H9 (cell line): ENCODE measurements at regions not wholly inside any gene's neighbourhood (a gene's known extent, or its start where the extent isn't known, plus 50 kb on each side); places are given as distances from the start of the nearest gene placed in this dataset.

Experiments
- DNase-seq: peaks from one replicate; pipeline ENCODE4 v3.0.0-alpha.2; 2017
- H2AFZ ChIP-seq: one replicate; pipeline ENCODE4 v1.6.1; 2013; ENCODE audit warnings: mild to moderate bottlenecking, low read length, control low read depth, moderate library complexity
- H2AK5ac ChIP-seq: 2 replicates; pipeline ENCODE4 v1.6.1; 2013; ENCODE audit warnings: low read length, control low read depth, mixed read lengths; ENCODE audit not compliant: insufficient read length
- H2BK120ac ChIP-seq: one replicate; pipeline ENCODE4 v1.6.1; 2013; ENCODE audit warnings: low read depth, mild to moderate bottlenecking, low read length, control low read depth, inconsistent platforms; ENCODE audit not compliant: poor library complexity, severe bottlenecking
- H2BK12ac ChIP-seq: 2 replicates; pipeline ENCODE4 v1.6.1; 2013; ENCODE audit warnings: low read length, control low read depth, mixed read lengths, low read depth; ENCODE audit not compliant: insufficient read length
- H2BK15ac ChIP-seq: 2 replicates; pipeline ENCODE4 v1.6.1; 2013; ENCODE audit warnings: low read depth, low read length, control low read depth
- H2BK20ac ChIP-seq: one replicate; pipeline ENCODE4 v1.6.1; 2013; ENCODE audit warnings: low read depth, mild to moderate bottlenecking, low read length, control low read depth, inconsistent platforms; ENCODE audit not compliant: poor library complexity, severe bottlenecking
- H2BK5ac ChIP-seq: 2 replicates; pipeline ENCODE4 v1.6.1; 2013; ENCODE audit warnings: low read length, control low read depth, mixed read lengths; ENCODE audit not compliant: insufficient read length
- H3K14ac ChIP-seq: 2 replicates; pipeline ENCODE4 v1.6.1; 2013; ENCODE audit warnings: low read length, control low read depth; ENCODE audit not compliant: insufficient read depth
- H3K18ac ChIP-seq: 2 replicates; pipeline ENCODE4 v1.6.1; 2013; ENCODE audit warnings: low read depth, mild to moderate bottlenecking, mixed read lengths, low read length, control low read depth; ENCODE audit not compliant: insufficient read length
- H3K23ac ChIP-seq: 2 replicates; pipeline ENCODE4 v1.6.1; 2013; ENCODE audit warnings: low read length, control low read depth, mixed read lengths, low read depth; ENCODE audit not compliant: insufficient read length
- H3K23me2 ChIP-seq: 2 replicates; pipeline ENCODE4 v1.6.1; 2013; ENCODE audit warnings: low read depth, mild to moderate bottlenecking, mixed read lengths, low read length, control low read depth; ENCODE audit not compliant: insufficient read length, poor library complexity, severe bottlenecking
- H3K27ac ChIP-seq: 2 replicates; pipeline ENCODE4 v1.5.1; 2013; ENCODE audit warnings: low read length, control low read depth, mixed read lengths, low read depth; ENCODE audit not compliant: insufficient read length
- H3K27me3 ChIP-seq: 2 replicates; pipeline ENCODE4 v1.6.1; 2013; ENCODE audit warnings: low read length, control low read depth, inconsistent platforms; ENCODE audit not compliant: insufficient read depth
- H3K4ac ChIP-seq: 2 replicates; pipeline ENCODE4 v1.6.1; 2013; ENCODE audit warnings: low read depth, mild to moderate bottlenecking, control low read depth, inconsistent platforms, low read length, moderate library complexity
- H3K4me1 ChIP-seq: 2 replicates; pipeline ENCODE4 v1.6.1; 2013; ENCODE audit warnings: low read length, control low read depth, inconsistent platforms; ENCODE audit not compliant: insufficient read depth
- H3K4me2 ChIP-seq: 2 replicates; pipeline ENCODE4 v1.6.1; 2013; ENCODE audit warnings: low read length, control low read depth, mixed read lengths; ENCODE audit not compliant: insufficient read length, insufficient read depth
- H3K56ac ChIP-seq: 2 replicates; pipeline ENCODE4 v1.6.1; 2013; ENCODE audit warnings: low read depth, mild to moderate bottlenecking, mixed read lengths, low read length, control low read depth; ENCODE audit not compliant: insufficient read length
- H3K79me1 ChIP-seq: 2 replicates; pipeline ENCODE4 v1.6.1; 2013; ENCODE audit warnings: low read depth, mild to moderate bottlenecking, moderate library complexity, low read length, control low read depth, inconsistent platforms; ENCODE audit not compliant: insufficient read depth, poor library complexity, severe bottlenecking
- H3K79me2 ChIP-seq: 2 replicates; pipeline ENCODE4 v1.6.1; 2013; ENCODE audit warnings: low read length, control low read depth, inconsistent platforms; ENCODE audit not compliant: insufficient read depth
- H3K9ac ChIP-seq: 2 replicates; pipeline ENCODE4 v1.6.1; 2013; ENCODE audit warnings: low read length, control low read depth, mixed read lengths; ENCODE audit not compliant: insufficient read length; ENCODE audit errors: extremely low read depth
- H3K9me3 ChIP-seq: one replicate; pipeline ENCODE4 v1.6.1; 2013; ENCODE audit warnings: low read depth, low read length, inconsistent platforms; ENCODE audit not compliant: control insufficient read depth
- H3T11ph ChIP-seq: one replicate; pipeline ENCODE4 v1.6.1; 2013; ENCODE audit warnings: mild to moderate bottlenecking, low read length, control low read depth, inconsistent platforms
- H4K20me1 ChIP-seq: one replicate; pipeline ENCODE4 v1.6.1; 2013; ENCODE audit not compliant: control insufficient read depth, insufficient read length, insufficient read depth
- H4K5ac ChIP-seq: 2 replicates; pipeline ENCODE4 v1.6.1; 2013; ENCODE audit warnings: low read depth, mild to moderate bottlenecking, mixed read lengths, low read length, control low read depth; ENCODE audit not compliant: insufficient read length
- H4K8ac ChIP-seq: replicated peaks from 2 replicates; pipeline ENCODE4 v1.6.1; 2013; ENCODE audit warnings: low read length, control low read depth, mixed read lengths, low read depth; ENCODE audit not compliant: insufficient read length
- H4K91ac ChIP-seq: 2 replicates; pipeline ENCODE4 v1.6.1; 2013; ENCODE audit warnings: low read depth, mild to moderate bottlenecking, moderate library complexity, mixed read lengths, low read length, control low read depth; ENCODE audit not compliant: insufficient read length
- H3K27ac Mint-ChIP-seq, 3 experiments: 2 replicates in 2 of 3; 3 replicates in 1 of 3; pipeline ENCODE4 v1.8.0; 2020 to 2021; ENCODE audit warnings: mixed read lengths in 3 of 3, mild to moderate bottlenecking in 1 of 3, moderate library complexity in 1 of 3
- H3K27me3 Mint-ChIP-seq: 2 replicates; pipeline ENCODE4 v1.8.0; 2021; ENCODE audit warnings: low read depth, mild to moderate bottlenecking, moderate library complexity, mixed read lengths
- H3K36me3 Mint-ChIP-seq, 3 experiments: 2 replicates in 2 of 3; 3 replicates in 1 of 3; pipeline ENCODE4 v1.8.0; 2020 to 2021; ENCODE audit warnings: low read depth in 3 of 3, mixed read lengths in 3 of 3; ENCODE audit not compliant: insufficient read depth in 1 of 3
- H3K4me1 Mint-ChIP-seq, 2 experiments: 2 replicates each; pipeline ENCODE4 v1.8.0; 2020; ENCODE audit warnings: mixed read lengths in 2 of 2
- H3K4me3 Mint-ChIP-seq, 2 experiments: 2 replicates in 1 of 2; 3 replicates in 1 of 2; pipeline ENCODE4 v1.8.0; 2020 to 2021; ENCODE audit warnings: mild to moderate bottlenecking in 2 of 2, mixed read lengths in 2 of 2, moderate library complexity in 1 of 2
- H3K9me3 Mint-ChIP-seq, 2 experiments: 2 replicates in 1 of 2; 3 replicates in 1 of 2; pipeline ENCODE4 v1.8.0; 2020; ENCODE audit warnings: mild to moderate bottlenecking in 2 of 2, mixed read lengths in 2 of 2, moderate library complexity in 1 of 2
- CTCF ChIP-seq: fragments of 200-600 bp; sonication (generic); conservative IDR thresholded peaks from 3 replicates; pipeline ENCODE4 v1.8.0; 2021; ENCODE audit warnings: antibody characterized with exemption, mild to moderate bottlenecking
- WGBS: extraction: QIAGEN DNeasy Blood & Tissue Kit; methylation state at CpG from one replicate; pipeline ENCODE4 v1.1.7; 2013; ENCODE audit warnings: missing lambda C conversion rate, low lambda C conversion rate, mixed read lengths; ENCODE audit not compliant: insufficient read length; ENCODE audit errors: extremely low coverage; 5-methylcytosine and 5-hydroxymethylcytosine counted together

GRCh38 chr7:53428045-53428444 lies 392.6 kb downstream of the POM121L12 start:
- H3K14ac ChIP-seq: no peak overlapping the region
- no peaks in the 10 kb centered on the region for H3K4me1 ChIP-seq
- H3K9ac ChIP-seq: no peak overlapping the region
- no CpG with 5 or more reads among the region's 5 CpGs for WGBS
- H3K27me3 ChIP-seq: no peaks in the 10 kb centered on the region
- H3K27ac ChIP-seq: no peak overlapping the region
- DNase-seq: no peak
- no peak overlapping the region for H2BK20ac ChIP-seq
- H3K56ac ChIP-seq: no peak overlapping the region
- Mint-ChIP-seq H3K4me3 (no peak overlapping the region), H3K27me3 (no peaks in the 10 kb centered on the region), H3K4me1 (peaks cover 6 to 10% of the 10 kb centered on the region in 2 experiments; a peak in 2 of 4 replicates), H3K36me3 (peaks cover 0 to 4% (median 2%) of the 10 kb centered on the region in 3 experiments; a peak in 2 of 7 replicates), H3K9me3 (peaks cover 3 to 4% of the 10 kb centered on the region in 2 experiments), H3K27ac (no peak overlapping the region)
- H4K8ac ChIP-seq: no peak overlapping the region
- H2BK120ac ChIP-seq: no peak overlapping the region
- H4K5ac ChIP-seq: no peak overlapping the region
- no peak overlapping the region for H2AFZ ChIP-seq
- H3K4ac ChIP-seq: no peak overlapping the region
- no peak overlapping the region for H3T11ph ChIP-seq
- no peaks in the 10 kb centered on the region for H3K79me2 ChIP-seq
- H3K4me2 ChIP-seq: no peak overlapping the region
- H3K23ac ChIP-seq: no peak overlapping the region
- H2BK5ac ChIP-seq: no peak overlapping the region
- H3K18ac ChIP-seq: no peak overlapping the region
- no peak overlapping the region for H2BK15ac ChIP-seq
- no peak for TF ChIP-seq CTCF
- no peaks in the 10 kb centered on the region for H3K79me1 ChIP-seq
- H4K91ac ChIP-seq: no peak overlapping the region
- no peaks in the 10 kb centered on the region for H3K23me2 ChIP-seq
- H3K9me3 ChIP-seq: no peaks in the 10 kb centered on the region
- no peaks in the 10 kb centered on the region for H4K20me1 ChIP-seq
- no peak overlapping the region for H2BK12ac ChIP-seq
- H2AK5ac ChIP-seq: no peak overlapping the region
